MM.1S (cell line): ENCODE measurements at regions not wholly inside any gene's neighbourhood (a gene's known extent, or its start where the extent isn't known, plus 50 kb on each side); places are given as distances from the start of the nearest gene placed in this dataset.

Source experiments
- DNase-seq: peaks from one replicate; pipeline ENCODE4 v3.0.0-alpha.2; 2015
- H2AFZ ChIP-seq: fragments of 300-600 bp; sonication (generic); 2 replicates; pipeline ENCODE4 v1.6.0; 2016; ENCODE audit warnings: antibody characterized with exemption, low read length
- H3F3A ChIP-seq: fragments of 300-600 bp; sonication (generic); 2 replicates; pipeline ENCODE4 v1.6.1; 2016; ENCODE audit warnings: mild to moderate bottlenecking, antibody characterized with exemption, low read length, moderate library complexity, mixed read lengths; ENCODE audit not compliant: insufficient read depth
- H3K27ac ChIP-seq: fragments of 300-600 bp; sonication (generic); 2 replicates; pipeline ENCODE4 v1.5.1; 2016; ENCODE audit warnings: mild to moderate bottlenecking, low read length
- H3K27me3 ChIP-seq: fragments of 300-600 bp; sonication (generic); replicated peaks from 2 replicates; pipeline ENCODE4 v1.6.0; 2016; ENCODE audit warnings: low read length; ENCODE audit not compliant: insufficient read depth
- H3K36me3 ChIP-seq: fragments of 300-600 bp; sonication (generic); replicated peaks from 2 replicates; pipeline ENCODE4 v1.6.1; 2016; ENCODE audit warnings: mild to moderate bottlenecking, low read length, mixed read lengths; ENCODE audit not compliant: insufficient read depth
- H3K4me1 ChIP-seq: fragments of 300-600 bp; sonication (generic); 2 replicates; pipeline ENCODE4 v1.6.1; 2016; ENCODE audit warnings: low read length, mixed read lengths
- H3K4me2 ChIP-seq: fragments of 300-600 bp; sonication (generic); 2 replicates; pipeline ENCODE4 v1.6.0; 2016; ENCODE audit warnings: low read depth, low read length
- H3K4me3 ChIP-seq: fragments of 300-600 bp; sonication (generic); 2 replicates; pipeline ENCODE4 v1.5.1; 2016; ENCODE audit warnings: low read length, mixed read lengths
- H3K79me2 ChIP-seq: fragments of 300-600 bp; sonication (generic); 2 replicates; pipeline ENCODE4 v1.6.1; 2016; ENCODE audit warnings: mixed run types, low read length, mixed read lengths
- H3K9ac ChIP-seq: fragments of 300-600 bp; sonication (generic); 2 replicates; pipeline ENCODE4 v1.6.1; 2016; ENCODE audit warnings: low read length, mixed read lengths
- H3K9me2 ChIP-seq: fragments of 300-600 bp; sonication (generic); replicated peaks from 2 replicates; pipeline ENCODE4 v1.6.1; 2016; ENCODE audit warnings: mild to moderate bottlenecking, low read length, mixed read lengths; ENCODE audit not compliant: insufficient read depth
- H3K9me3 ChIP-seq: fragments of 300-600 bp; sonication (generic); replicated peaks from 2 replicates; pipeline ENCODE4 v1.6.1; 2016; ENCODE audit warnings: mild to moderate bottlenecking, low read length, mixed read lengths; ENCODE audit not compliant: insufficient read depth
- H4K20me1 ChIP-seq: fragments of 300-600 bp; sonication (generic); 2 replicates; pipeline ENCODE4 v1.6.1; 2016; ENCODE audit warnings: mild to moderate bottlenecking, low read length, moderate library complexity, mixed read lengths; ENCODE audit not compliant: insufficient read depth
- CTCF ChIP-seq: fragments of 300-600 bp; sonication (generic); IDR thresholded peaks from 2 replicates; pipeline ENCODE4 v1.5.1; 2016; ENCODE audit warnings: antibody characterized with exemption, low read length, mixed read lengths
- EZH2 ChIP-seq: fragments of 300-600 bp; sonication (generic); optimal IDR thresholded peaks from 2 replicates; pipeline ENCODE3; 2017; ENCODE audit warnings: low read depth, mild to moderate bottlenecking, antibody characterized with exemption, low read length, mixed read lengths
- EZH2phosphoT487 ChIP-seq: fragments of 300-600 bp; sonication (generic); IDR thresholded peaks from 2 replicates; pipeline ENCODE4 v1.6.1; 2018; ENCODE audit warnings: antibody characterized with exemption, low read length

- no peaks in the 10 kb centered on the region for H3K9me2 ChIP-seq
- no peaks in the 10 kb centered on the region for H4K20me1 ChIP-seq
- H3K27ac ChIP-seq, result no peak overlapping the region
- H2AFZ ChIP-seq, result no peak overlapping the region
- H3K9ac ChIP-seq, result no peak overlapping the region
- H3K4me1 ChIP-seq, result no peaks in the 10 kb centered on the region
- no peak for TF ChIP-seq EZH2phosphoT487
- TF ChIP-seq CTCF, result no peak
- no peak for TF ChIP-seq EZH2
- no peak overlapping the region for H3K4me2 ChIP-seq
- no peak for DNase-seq
- H3K36me3 ChIP-seq, result no peaks in the 10 kb centered on the region
- H3K27me3 ChIP-seq, result no peaks in the 10 kb centered on the region
- no peaks in the 10 kb centered on the region for H3K79me2 ChIP-seq
- H3F3A ChIP-seq, result no peaks in the 10 kb centered on the region; the same call in 1 of the 2 replicates
- no peaks in the 10 kb centered on the region for H3K9me3 ChIP-seq
- H3K4me3 ChIP-seq, result no peak overlapping the region
Measured at GRCh38 chr3:154050216-154050615, 71.0 kb upstream of the ARHGEF26 start.

GRCh38 chr3:154050766-154051165 is 70.4 kb upstream of the ARHGEF26 start:
- TF ChIP-seq EZH2phosphoT487 (no peak), EZH2 (no peak), CTCF (no peak)
- Histone ChIP-seq H3K9me3 (no peaks in the 10 kb centered on the region), H3K4me2 (no peak overlapping the region), H2AFZ (no peak overlapping the region), H3F3A (no peaks in the 10 kb centered on the region; the same call in 1 of the 2 replicates), H3K9me2 (no peaks in the 10 kb centered on the region), H3K36me3 (no peaks in the 10 kb centered on the region), H3K4me3 (no peak overlapping the region), H3K27ac (no peak overlapping the region), H3K4me1 (no peaks in the 10 kb centered on the region), H3K27me3 (no peaks in the 10 kb centered on the region), H3K9ac (no peak overlapping the region), H3K79me2 (no peaks in the 10 kb centered on the region), H4K20me1 (no peaks in the 10 kb centered on the region)
- no peak for DNase-seq

- H3K4me2 ChIP-seq, result no peak overlapping the region
- H2AFZ ChIP-seq, result no peak overlapping the region
- H3K36me3 ChIP-seq, result no peaks in the 10 kb centered on the region
- H3K9ac ChIP-seq, result no peak overlapping the region
- H3K4me3 ChIP-seq, result no peak overlapping the region
- no peaks in the 10 kb centered on the region for H3K27me3 ChIP-seq
- no peaks in the 10 kb centered on the region for H3K9me2 ChIP-seq
- TF ChIP-seq EZH2phosphoT487 (no peak), EZH2 (no peak), CTCF (no peak)
- H3K79me2 ChIP-seq, result no peaks in the 10 kb centered on the region
- H3K4me1 ChIP-seq, result no peaks in the 10 kb centered on the region
- H3K27ac ChIP-seq, result no peak overlapping the region
- DNase-seq, result no peak
- no peaks in the 10 kb centered on the region for H4K20me1 ChIP-seq
- no peaks in the 10 kb centered on the region for H3K9me3 ChIP-seq
- no peaks in the 10 kb centered on the region for H3F3A ChIP-seq
Measured at GRCh38 chr3:154059833-154060232, 61.4 kb upstream of the ARHGEF26 start.
